GM06990 (cell line): ENCODE measurements at regions not wholly inside any gene's neighbourhood (a gene's known extent, or its start where the extent isn't known, plus 50 kb on each side); places are given as distances from the start of the nearest gene placed in this dataset.

Experiments used
- DNase-seq: peaks from one replicate; pipeline ENCODE4 v3.0.0-alpha.2; 2011; ENCODE audit not compliant: insufficient read length; ENCODE audit errors: extremely low read depth
- H3K27me3 ChIP-seq: replicated peaks from 2 replicates; pipeline ENCODE4 v1.6.0; 2011; ENCODE audit warnings: low read length; ENCODE audit not compliant: control insufficient read depth, insufficient read depth
- H3K36me3 ChIP-seq: 2 replicates; pipeline ENCODE4 v1.5.1; 2011; ENCODE audit warnings: low read length; ENCODE audit not compliant: control insufficient read depth, insufficient read depth
- H3K4me3 ChIP-seq: replicated peaks from 2 replicates; pipeline ENCODE4 v1.5.1; 2011; ENCODE audit warnings: low read depth, mild to moderate bottlenecking, control low read depth, low read length
- CTCF ChIP-seq: IDR thresholded peaks from 2 replicates; pipeline ENCODE4 v1.5.1; 2011; ENCODE audit warnings: low read length, control low read depth, mild to moderate bottlenecking, inconsistent platforms; ENCODE audit not compliant: insufficient read depth, poor library complexity, severe bottlenecking

- no peak for DNase-seq
- TF ChIP-seq CTCF: no peak
- Histone ChIP-seq H3K4me3 (no peak overlapping the region), H3K36me3 (no peaks in the 10 kb centered on the region), H3K27me3 (no peaks in the 10 kb centered on the region; the same call in 1 of the 2 replicates)
Observed at GRCh38 chr3:30518872-30519271, 87.5 kb upstream of the TGFBR2 start.

DNA sequence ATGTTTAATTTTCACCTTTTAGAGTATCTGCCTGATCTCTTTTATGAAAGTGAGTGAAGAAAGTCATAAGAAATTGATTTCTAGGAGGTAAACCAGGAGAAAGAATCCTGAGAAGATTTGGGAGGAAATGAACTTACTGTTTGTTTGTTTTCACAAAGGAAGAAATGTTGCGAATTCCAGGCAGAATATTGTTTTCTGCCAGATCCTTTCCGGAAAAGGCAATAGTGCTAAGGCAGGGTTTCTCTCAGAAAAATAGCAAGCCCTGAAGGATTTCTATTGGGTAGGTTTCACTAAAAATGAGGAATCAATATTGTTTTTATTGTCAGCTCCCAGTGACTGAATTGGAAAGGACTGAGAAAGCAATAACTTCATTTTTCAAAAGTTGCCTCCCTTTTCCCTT, 85.7 kb upstream of the TGFBR2 start:
- Histone ChIP-seq H3K36me3 (no peaks in the 10 kb centered on the region), H3K4me3 (no peak overlapping the region), H3K27me3 (no peaks in the 10 kb centered on the region; the same call in 1 of the 2 replicates)
- no peak for DNase-seq
- TF ChIP-seq CTCF: no peak

DNA sequence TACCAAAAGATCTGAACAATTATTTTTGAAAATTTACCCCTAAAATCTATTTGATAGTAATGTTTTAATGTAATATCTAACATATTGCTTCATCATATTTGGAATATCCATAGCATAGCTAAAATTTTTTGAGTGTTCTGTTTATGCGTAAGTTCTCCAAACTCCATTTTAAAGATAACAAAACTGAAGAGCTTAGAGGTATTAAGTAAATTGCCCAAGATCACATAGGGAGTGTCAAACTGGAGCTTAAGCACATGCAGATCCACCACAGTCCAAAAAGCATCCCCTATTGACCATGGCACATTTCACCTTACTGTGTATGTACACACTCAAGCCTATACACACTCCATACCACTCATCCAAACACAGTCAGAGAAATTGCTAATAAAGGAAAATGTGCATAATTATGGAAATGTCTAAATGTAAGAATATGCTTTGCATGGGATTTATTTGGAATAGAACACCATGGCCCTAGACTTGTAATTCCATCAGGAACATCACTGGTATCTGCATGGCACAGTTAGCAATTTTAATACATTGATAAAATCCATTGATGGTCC, 85.2 kb upstream of the TGFBR2 start:
- Histone ChIP-seq H3K36me3 (no peaks in the 10 kb centered on the region), H3K27me3 (no peaks in the 10 kb centered on the region; the same call in 1 of the 2 replicates), H3K4me3 (no peak overlapping the region)
- TF ChIP-seq CTCF: no peak
- no peak for DNase-seq

- Histone ChIP-seq H3K27me3 (no peaks in the 10 kb centered on the region; the same call in 1 of the 2 replicates), H3K36me3 (no peaks in the 10 kb centered on the region), H3K4me3 (no peak overlapping the region)
- TF ChIP-seq CTCF: no peak
- DNase-seq: no peak
Observed at GRCh38 chr3:30522476-30522875, 83.9 kb upstream of the TGFBR2 start.

GRCh38 chr3:30523366-30523765, 83.0 kb upstream of the TGFBR2 start:
- H3K36me3 ChIP-seq: no peaks in the 10 kb centered on the region
- no peaks in the 10 kb centered on the region for H3K27me3 ChIP-seq
- DNase-seq: no peak
- no peak overlapping the region for H3K4me3 ChIP-seq
- TF ChIP-seq CTCF: no peak
